Sigmoid colon (tissue), 6 donors: ENCODE measurements at regions not wholly inside any gene's neighbourhood (a gene's known extent, or its start where the extent isn't known, plus 50 kb on each side); places are given as distances from the start of the nearest gene placed in this dataset.

Experiments used
- DNase-seq: peaks from one replicate; pipeline ENCODE4 v3.0.0-alpha.2; 2019
- H3K27ac ChIP-seq, 4 donors: fragments of 200-600 bp; sonication (generic); one replicate each; pipeline ENCODE4 v1.5.1; 2016 to 2019; ENCODE audit warnings: mild to moderate bottlenecking in 1 of 4
- H3K27me3 ChIP-seq, 3 donors: fragments of 200-600 bp; sonication (generic); one replicate each; pipeline ENCODE4 v1.5.1; 2019; ENCODE audit warnings: mild to moderate bottlenecking in 1 of 3
- H3K36me3 ChIP-seq, 4 donors: fragments of 200-600 bp; sonication (generic); one replicate each; pipeline ENCODE4 v1.5.1; 2016 to 2019
- H3K4me1 ChIP-seq, 4 donors: fragments of 200-600 bp; sonication (generic); one replicate each; pipeline ENCODE4 v1.5.1; 2017 to 2019
- H3K4me3 ChIP-seq, 4 donors: fragments of 200-600 bp; sonication (generic); one replicate each; pipeline ENCODE4 v1.5.1; 2017 to 2019; ENCODE audit warnings: mild to moderate bottlenecking in 2 of 4, moderate library complexity in 1 of 4
- H3K9me3 ChIP-seq, 4 donors: fragments of 200-600 bp in 3 of 4; sonication (generic) in 3 of 4; one replicate each; pipeline versions ENCODE4 v1.5.1 to v1.6.1; 2013 to 2019
- CTCF ChIP-seq, 4 experiments: fragments of 450-650 bp in 3 of 4; fragments of 200-600 bp in 1 of 4; IDR thresholded peaks; one replicate each; pipeline ENCODE4 v1.5.1; 2016 to 2019; ENCODE audit warnings: antibody characterized with exemption in 4 of 4, mild to moderate bottlenecking in 3 of 4, moderate library complexity in 2 of 4
- EP300 ChIP-seq, 4 donors: sonication (generic); formaldehyde crosslinking; IDR thresholded peaks; one replicate each; pipeline ENCODE4 v1.6.1; 2017; ENCODE audit warnings: antibody characterized with exemption in 4 of 4
- POLR2A ChIP-seq, 2 donors: fragments of 450-650 bp; IDR thresholded peaks; one replicate each; pipeline ENCODE4 v1.6.1; 2016; ENCODE audit warnings: antibody characterized with exemption in 2 of 2, mild to moderate bottlenecking in 2 of 2, moderate library complexity in 2 of 2
- POLR2AphosphoS5 ChIP-seq, 4 donors: sonication (generic); formaldehyde crosslinking; IDR thresholded peaks; one replicate each; pipeline ENCODE4 v1.6.1; 2017; ENCODE audit warnings: antibody characterized with exemption in 4 of 4
- WGBS, 2 donors: extraction: QIAGEN DNeasy Blood & Tissue Kit; methylation state at CpG; one replicate each; pipeline ENCODE4 v1.1.7; 2013; 5-methylcytosine and 5-hydroxymethylcytosine counted together
- intact Hi-C: fragments of 100-400 bp; cut with DNase I; formaldehyde crosslinking; loops from one replicate; pipeline ENCODE4 v1.15.1; 2023
- donor health status: healthy with polysubstance abuse.
- donor health status: healthy.

GRCh38 chr9:16153741-16154140, 600.9 kb downstream of the CCDC171 start:
- Histone ChIP-seq H3K36me3 (no peaks in the 10 kb centered on the region), H3K27ac (no peak overlapping the region), H3K4me3 (no peak overlapping the region), H3K27me3 (no peaks in the 10 kb centered on the region), H3K4me1 (peaks cover 0 to 46% (median 40%) of the 10 kb centered on the region in 4 donors), H3K9me3 (no peaks in the 10 kb centered on the region)
- no peak for TF ChIP-seq POLR2A (IDR thresholded peaks at IDR 0.05)
- no peak for TF ChIP-seq EP300 (IDR thresholded peaks at IDR 0.05)
- no peak for TF ChIP-seq CTCF (IDR thresholded peaks at IDR 0.05)
- TF ChIP-seq POLR2AphosphoS5 (IDR thresholded peaks at IDR 0.05) = no peak
- intact Hi-C loops = loop anchor here (5.0 to 10.0 kb wide), 2 partner anchors 109 to 719 kb away; partner anchors contain the start of gene BNC2
- no peak for DNase-seq
- WGBS, 2 donors = 89 to 90% methylated on average over 2 of the region's 2 CpGs

- H3K36me3 ChIP-seq = no peaks in the 10 kb centered on the region
- H3K27me3 ChIP-seq = no peaks in the 10 kb centered on the region
- TF ChIP-seq CTCF (IDR thresholded peaks at IDR 0.05) = peak in 2 of 4 experiments; percentile 31 to 36
- no peak for TF ChIP-seq POLR2A (IDR thresholded peaks at IDR 0.05)
- no peak for TF ChIP-seq POLR2AphosphoS5 (IDR thresholded peaks at IDR 0.05)
- no peak for TF ChIP-seq EP300 (IDR thresholded peaks at IDR 0.05)
- H3K4me1 ChIP-seq = peaks cover 0 to 44% (median 40%) of the 10 kb centered on the region in 4 donors
- no peaks in the 10 kb centered on the region for H3K9me3 ChIP-seq
- DNase-seq = no peak
- no peak overlapping the region for H3K27ac ChIP-seq
- intact Hi-C loops = loop anchor here (5.0 to 10.0 kb wide), 2 partner anchors 110 to 718 kb away; partner anchors contain the start of gene BNC2
- peak overlapping the region in 3 of 4 donors; percentile 10 to 21 (median 17) for H3K4me3 ChIP-seq
- 2 to 12% methylated on average over 28 of the region's 28 CpGs for WGBS, 2 donors
Measured at GRCh38 chr9:16154521-16155078, 601.8 kb downstream of the CCDC171 start.

- no peak for DNase-seq
- H3K36me3 ChIP-seq = no peaks in the 10 kb centered on the region
- TF ChIP-seq EP300 (IDR thresholded peaks at IDR 0.05) (no peak), POLR2AphosphoS5 (IDR thresholded peaks at IDR 0.05) (no peak), POLR2A (IDR thresholded peaks at IDR 0.05) (no peak), CTCF (IDR thresholded peaks at IDR 0.05) (no peak)
- H3K27ac ChIP-seq = no peak overlapping the region
- H3K9me3 ChIP-seq = no peaks in the 10 kb centered on the region
- intact Hi-C loops = loop anchor here (10.0 kb wide), 1 partner anchor 111 kb away; no protein-coding TSS in a partner anchor
- H3K27me3 ChIP-seq = no peaks in the 10 kb centered on the region
- WGBS, 2 donors = 90 to 92% methylated on average over 4 of the region's 4 CpGs
- H3K4me1 ChIP-seq = peaks cover 0 to 34% (median 29%) of the 10 kb centered on the region in 4 donors
- H3K4me3 ChIP-seq = no peak overlapping the region
Measured at GRCh38 chr9:16155878-16156277, 603.0 kb downstream of the CCDC171 start.

GRCh38 chr9:16157216-16157615, 604.4 kb downstream of the CCDC171 start:
- intact Hi-C loops = loop anchor here (10.0 kb wide), 1 partner anchor 112 kb away; no protein-coding TSS in a partner anchor
- Histone ChIP-seq H3K27me3 (no peaks in the 10 kb centered on the region), H3K9me3 (peaks cover 0 to 3% (median 0%) of the 10 kb centered on the region in 4 donors), H3K4me3 (no peak overlapping the region), H3K27ac (no peak overlapping the region), H3K4me1 (peaks cover 0 to 20% (median 15%) of the 10 kb centered on the region in 4 donors), H3K36me3 (no peaks in the 10 kb centered on the region)
- WGBS, 2 donors = 94% methylated on average over 3 of the region's 3 CpGs
- DNase-seq = no peak
- TF ChIP-seq POLR2A (IDR thresholded peaks at IDR 0.05) (no peak), CTCF (IDR thresholded peaks at IDR 0.05) (no peak), EP300 (IDR thresholded peaks at IDR 0.05) (no peak), POLR2AphosphoS5 (IDR thresholded peaks at IDR 0.05) (no peak)
